Lower leg skin (tissue), 3 donors: ENCODE measurements at regions not wholly inside any gene's neighbourhood (a gene's known extent, or its start where the extent isn't known, plus 50 kb on each side); places are given as distances from the start of the nearest gene placed in this dataset.

Experiments
- POLR2A ChIP-seq, 2 donors: fragments of 450-650 bp; IDR thresholded peaks; one replicate each; pipeline ENCODE4 v1.6.1; 2016 to 2017; ENCODE audit warnings: antibody characterized with exemption in 2 of 2, mild to moderate bottlenecking in 1 of 2, moderate library complexity in 1 of 2
- TF ChIP-seq, protein P1 (sequence below), 3 donors: fragments of 450-650 bp; IDR thresholded peaks; one replicate each; pipeline ENCODE4 v1.5.1; 2016; ENCODE audit warnings: antibody characterized with exemption in 3 of 3, mild to moderate bottlenecking in 3 of 3, moderate library complexity in 2 of 3

DNA sequence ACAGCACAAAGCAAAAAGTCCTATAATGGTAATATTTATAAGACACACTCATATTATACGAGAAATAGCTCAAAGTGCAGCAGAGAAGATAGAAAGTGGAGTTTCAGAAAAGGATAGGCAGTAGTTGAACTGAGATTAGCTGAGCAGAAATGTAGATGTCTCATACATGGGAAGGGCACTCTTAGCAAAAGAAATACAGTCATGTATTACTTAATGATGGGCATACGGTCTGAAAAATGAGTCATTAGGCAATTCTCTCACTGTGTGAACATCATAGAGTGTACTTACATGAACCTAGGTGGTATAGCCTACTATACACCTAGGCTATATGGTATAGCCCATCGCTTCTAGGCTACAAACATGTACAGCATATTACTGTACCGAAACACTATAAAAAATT is 671.3 kb downstream of the RPS29 start:
- TF ChIP-seq, protein P1, sequence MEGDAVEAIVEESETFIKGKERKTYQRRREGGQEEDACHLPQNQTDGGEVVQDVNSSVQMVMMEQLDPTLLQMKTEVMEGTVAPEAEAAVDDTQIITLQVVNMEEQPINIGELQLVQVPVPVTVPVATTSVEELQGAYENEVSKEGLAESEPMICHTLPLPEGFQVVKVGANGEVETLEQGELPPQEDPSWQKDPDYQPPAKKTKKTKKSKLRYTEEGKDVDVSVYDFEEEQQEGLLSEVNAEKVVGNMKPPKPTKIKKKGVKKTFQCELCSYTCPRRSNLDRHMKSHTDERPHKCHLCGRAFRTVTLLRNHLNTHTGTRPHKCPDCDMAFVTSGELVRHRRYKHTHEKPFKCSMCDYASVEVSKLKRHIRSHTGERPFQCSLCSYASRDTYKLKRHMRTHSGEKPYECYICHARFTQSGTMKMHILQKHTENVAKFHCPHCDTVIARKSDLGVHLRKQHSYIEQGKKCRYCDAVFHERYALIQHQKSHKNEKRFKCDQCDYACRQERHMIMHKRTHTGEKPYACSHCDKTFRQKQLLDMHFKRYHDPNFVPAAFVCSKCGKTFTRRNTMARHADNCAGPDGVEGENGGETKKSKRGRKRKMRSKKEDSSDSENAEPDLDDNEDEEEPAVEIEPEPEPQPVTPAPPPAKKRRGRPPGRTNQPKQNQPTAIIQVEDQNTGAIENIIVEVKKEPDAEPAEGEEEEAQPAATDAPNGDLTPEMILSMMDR (IDR thresholded peaks at IDR 0.05): no peak
- TF ChIP-seq POLR2A (IDR thresholded peaks at IDR 0.05): no peak
